PC-9 (cell line): ENCODE measurements at regions not wholly inside any gene's neighbourhood (a gene's known extent, or its start where the extent isn't known, plus 50 kb on each side); places are given as distances from the start of the nearest gene placed in this dataset.

Source experiments
- BruUV-seq: library from RNA; stranded (reverse); fragments of 400-500 nt; replicated peaks from 2 replicates; lab custom pipeline; 2021; lab: Mats Ljungman, UMichigan
- CTCF ChIA-PET: fragments of 300-600 bp; sonication (Branson Sonifier 250); formaldehyde crosslinking; loops from one replicate; lab custom pipeline; 2022; ENCODE audit warnings: antibody characterized with exemption; lab: Charles Lee
- POLR2A ChIA-PET: fragments of 300-600 bp; sonication (Branson Sonifier 250); formaldehyde crosslinking; loops from one replicate; lab custom pipeline; 2022; ENCODE audit warnings: antibody characterized with exemption; ENCODE audit not compliant: unreplicated experiment; lab: Charles Lee
- DNase-seq, 2 experiments: peaks; one replicate each; pipeline versions ENCODE4 v3.0.0 to v3.0.0-alpha.2; 2015 to 2022; ENCODE audit warnings: mixed read lengths in 1 of 2
- H2AFZ ChIP-seq: fragments of 200-600 bp; sonication (generic); 2 replicates; pipeline ENCODE4 v1.8.1; 2017; ENCODE audit warnings: antibody characterized with exemption
- H3F3A ChIP-seq: fragments of 200-600 bp; sonication (generic); 2 replicates; pipeline ENCODE4 v1.8.1; 2017; ENCODE audit warnings: antibody characterized with exemption, mild to moderate bottlenecking, low read depth; ENCODE audit not compliant: insufficient read depth
- H3K27ac ChIP-seq: fragments of 200-600 bp; sonication (generic); 2 replicates; pipeline ENCODE4 v1.6.1; 2016; ENCODE audit warnings: mixed run types
- H3K27me3 ChIP-seq: fragments of 200-600 bp; sonication (generic); 2 replicates; pipeline ENCODE4 v1.6.1; 2016; ENCODE audit warnings: low read depth, mixed run types; ENCODE audit not compliant: insufficient read depth
- H3K36me3 ChIP-seq: fragments of 200-600 bp; sonication (generic); 2 replicates; pipeline ENCODE4 v1.6.1; 2016; ENCODE audit warnings: low read depth, mixed run types
- H3K4me1 ChIP-seq: fragments of 200-600 bp; sonication (generic); replicated peaks from 2 replicates; pipeline ENCODE4 v1.6.1; 2016; ENCODE audit warnings: mixed run types; ENCODE audit not compliant: insufficient read depth
- H3K4me2 ChIP-seq: fragments of 200-600 bp; sonication (generic); 2 replicates; pipeline ENCODE4 v1.6.1; 2017; ENCODE audit warnings: mixed run types
- H3K4me3 ChIP-seq: fragments of 200-600 bp; sonication (generic); 2 replicates; pipeline ENCODE4 v1.6.1; 2016; ENCODE audit warnings: mixed run types
- H3K79me2 ChIP-seq: fragments of 200-600 bp; sonication (generic); 2 replicates; pipeline ENCODE4 v1.6.1; 2017; ENCODE audit warnings: low read depth, mixed run types
- H3K9me2 ChIP-seq: fragments of 200-600 bp; sonication (generic); 2 replicates; pipeline ENCODE4 v1.8.1; 2017; ENCODE audit warnings: mild to moderate bottlenecking; ENCODE audit not compliant: insufficient read depth
- H3K9me3 ChIP-seq: fragments of 200-600 bp; sonication (generic); 2 replicates; pipeline ENCODE4 v1.8.1; 2016; ENCODE audit warnings: low read depth; ENCODE audit not compliant: insufficient read depth
- H4K20me1 ChIP-seq: fragments of 200-600 bp; sonication (generic); 2 replicates; pipeline ENCODE4 v1.8.1; 2017; ENCODE audit not compliant: insufficient read depth
- EZH2 ChIP-seq: fragments of 200-600 bp; sonication (generic); IDR thresholded peaks from 2 replicates; pipeline ENCODE4 v1.8.0; 2017; ENCODE audit warnings: antibody characterized with exemption, low read depth
- intact Hi-C: fragments of 100-400 bp; cut with micrococcal nuclease; formaldehyde crosslinking; loops from one replicate; pipeline ENCODE4 v1.10.0; 2022; ENCODE audit not compliant: unreplicated experiment
- TF ChIP-seq, protein P1 (sequence below): fragments of 200-600 bp; sonication (generic); conservative IDR thresholded peaks from 2 replicates; pipeline ENCODE4 v1.6.1; 2017; ENCODE audit warnings: mixed run types, antibody characterized with exemption, mild to moderate bottlenecking, moderate library complexity

DNA sequence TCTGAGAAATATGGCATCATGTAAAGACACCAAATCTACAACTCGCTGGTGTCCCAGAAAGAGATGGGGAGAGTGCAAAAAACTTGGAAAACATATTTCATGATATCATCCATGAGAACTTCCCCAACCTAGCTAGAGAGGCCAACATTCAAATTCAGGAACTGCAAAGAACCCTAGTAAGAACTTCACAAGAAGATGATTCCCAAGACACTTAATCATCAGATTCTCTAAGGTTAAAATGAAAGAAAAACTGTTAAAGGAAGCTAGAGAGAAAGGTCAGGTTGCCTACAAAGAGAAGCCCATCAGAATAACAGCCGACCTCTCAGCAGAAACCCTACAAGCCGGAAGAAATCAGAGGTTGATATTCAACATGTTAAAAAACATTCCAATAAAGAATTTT lies 95.5 kb upstream of the PRLR start:
- peak in 1 of 2 experiments; percentile 5 for DNase-seq
- ChIA-PET POLR2A (no interaction called here), CTCF (no interaction called here)
- no peak overlapping the region for H3K4me3 ChIP-seq
- H3K36me3 ChIP-seq, result no peaks in the 10 kb centered on the region
- no peaks in the 10 kb centered on the region for H3F3A ChIP-seq
- TF ChIP-seq, protein P1, sequence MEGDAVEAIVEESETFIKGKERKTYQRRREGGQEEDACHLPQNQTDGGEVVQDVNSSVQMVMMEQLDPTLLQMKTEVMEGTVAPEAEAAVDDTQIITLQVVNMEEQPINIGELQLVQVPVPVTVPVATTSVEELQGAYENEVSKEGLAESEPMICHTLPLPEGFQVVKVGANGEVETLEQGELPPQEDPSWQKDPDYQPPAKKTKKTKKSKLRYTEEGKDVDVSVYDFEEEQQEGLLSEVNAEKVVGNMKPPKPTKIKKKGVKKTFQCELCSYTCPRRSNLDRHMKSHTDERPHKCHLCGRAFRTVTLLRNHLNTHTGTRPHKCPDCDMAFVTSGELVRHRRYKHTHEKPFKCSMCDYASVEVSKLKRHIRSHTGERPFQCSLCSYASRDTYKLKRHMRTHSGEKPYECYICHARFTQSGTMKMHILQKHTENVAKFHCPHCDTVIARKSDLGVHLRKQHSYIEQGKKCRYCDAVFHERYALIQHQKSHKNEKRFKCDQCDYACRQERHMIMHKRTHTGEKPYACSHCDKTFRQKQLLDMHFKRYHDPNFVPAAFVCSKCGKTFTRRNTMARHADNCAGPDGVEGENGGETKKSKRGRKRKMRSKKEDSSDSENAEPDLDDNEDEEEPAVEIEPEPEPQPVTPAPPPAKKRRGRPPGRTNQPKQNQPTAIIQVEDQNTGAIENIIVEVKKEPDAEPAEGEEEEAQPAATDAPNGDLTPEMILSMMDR, result no peak
- no peak for TF ChIP-seq EZH2
- intact Hi-C loops, result no loop called here
- H3K27me3 ChIP-seq, result peaks cover 25% of the 10 kb centered on the region; the same call in 1 of the 2 replicates
- H4K20me1 ChIP-seq, result no peaks in the 10 kb centered on the region
- H3K9me3 ChIP-seq, result no peaks in the 10 kb centered on the region
- H3K4me2 ChIP-seq, result no peak overlapping the region
- H3K4me1 ChIP-seq, result no peaks in the 10 kb centered on the region
- BruUV-seq, result no TSS peak
- H3K9me2 ChIP-seq, result no peaks in the 10 kb centered on the region
- H3K27ac ChIP-seq, result no peak overlapping the region
- no peak overlapping the region for H2AFZ ChIP-seq
- H3K79me2 ChIP-seq, result no peaks in the 10 kb centered on the region

DNA sequence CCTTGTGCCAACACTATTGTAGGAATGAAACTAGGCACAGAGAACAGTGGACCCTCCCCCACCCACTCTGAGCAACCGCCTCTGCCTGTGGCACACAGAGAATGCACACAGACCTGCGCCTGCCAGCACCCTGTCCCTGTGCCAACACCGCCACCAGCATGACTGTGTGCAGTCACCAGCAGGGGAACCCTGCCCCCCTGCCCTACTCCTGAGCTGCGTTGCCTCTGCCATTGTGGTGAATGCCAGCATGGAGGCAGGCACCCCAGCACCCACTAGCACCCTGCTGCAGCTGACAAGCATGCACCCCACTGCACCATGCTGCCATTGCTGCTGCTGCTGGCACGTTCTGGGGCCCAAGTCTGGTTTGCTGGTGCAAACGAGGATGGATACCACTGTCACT lies 94.4 kb upstream of the PRLR start:
- Histone ChIP-seq H2AFZ (no peak overlapping the region), H3K4me1 (no peaks in the 10 kb centered on the region), H4K20me1 (no peaks in the 10 kb centered on the region), H3K27me3 (peaks cover 17% of the 10 kb centered on the region; the same call in 1 of the 2 replicates), H3K4me2 (no peak overlapping the region), H3K9me3 (no peaks in the 10 kb centered on the region), H3K27ac (no peak overlapping the region), H3K79me2 (no peaks in the 10 kb centered on the region), H3F3A (no peaks in the 10 kb centered on the region), H3K9me2 (no peaks in the 10 kb centered on the region), H3K36me3 (no peaks in the 10 kb centered on the region), H3K4me3 (no peak overlapping the region)
- ChIA-PET POLR2A (no interaction called here), CTCF (no interaction called here)
- DNase-seq, result no peak
- no TSS peak for BruUV-seq
- no peak for TF ChIP-seq EZH2
- TF ChIP-seq, protein P1, result no peak
- intact Hi-C loops, result no loop called here

DNA sequence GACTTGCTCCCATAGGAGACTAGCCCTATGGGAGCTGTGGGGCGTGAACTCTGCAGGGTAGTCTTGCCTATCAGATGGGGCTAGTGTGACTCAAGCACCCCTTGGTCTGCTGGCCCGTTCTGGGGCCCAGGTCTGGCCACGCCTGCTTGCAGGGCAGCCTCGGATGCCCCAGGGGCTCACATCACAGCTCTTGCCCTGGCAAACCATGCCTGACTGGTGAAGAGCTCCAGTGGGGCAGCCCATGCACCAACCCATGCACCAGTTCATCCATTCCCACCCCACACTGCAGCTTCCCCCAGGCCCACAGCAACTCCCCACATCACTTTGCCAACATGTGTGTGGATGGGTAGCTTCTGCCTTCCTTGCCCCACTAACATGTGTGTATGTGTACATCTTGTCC lies 93.9 kb upstream of the PRLR start:
- H3K9me2 ChIP-seq, result no peaks in the 10 kb centered on the region
- POLR2A ChIA-PET, result no interaction called here
- no peaks in the 10 kb centered on the region for H4K20me1 ChIP-seq
- intact Hi-C loops, result no loop called here
- H3F3A ChIP-seq, result no peaks in the 10 kb centered on the region
- H3K79me2 ChIP-seq, result no peaks in the 10 kb centered on the region
- H3K27me3 ChIP-seq, result peaks cover 12% of the 10 kb centered on the region; the same call in 1 of the 2 replicates
- H3K36me3 ChIP-seq, result no peaks in the 10 kb centered on the region
- no peak for DNase-seq
- TF ChIP-seq, protein P1, result no peak
- no peak for TF ChIP-seq EZH2
- no peaks in the 10 kb centered on the region for H3K9me3 ChIP-seq
- H3K4me3 ChIP-seq, result no peak overlapping the region
- no peak overlapping the region for H2AFZ ChIP-seq
- no peak overlapping the region for H3K27ac ChIP-seq
- no TSS peak for BruUV-seq
- no peak overlapping the region for H3K4me2 ChIP-seq
- CTCF ChIA-PET, result no interaction called here
- H3K4me1 ChIP-seq, result no peaks in the 10 kb centered on the region
